ENCODE measurements at regions not wholly inside any gene's neighbourhood (a gene's known extent, or its start where the extent isn't known, plus 50 kb on each side); places are given as distances from the start of the nearest gene placed in this dataset.
A peak's percentile ranks its signal among the peaks of the same experiment; 100 is the strongest.

- H3K4me1 ChIP-seq: no peaks in the 10 kb centered on the region
- no peak for TF ChIP-seq CTCF (IDR thresholded peaks at IDR 0.05)
- H3K27me3 ChIP-seq: no peaks in the 10 kb centered on the region
- H3K9me3 ChIP-seq: no peaks in the 10 kb centered on the region
- no peak overlapping the region for H3K4me3 ChIP-seq
- DNase-seq (ENCODE audit: low spot score): no peak
- H3K27ac ChIP-seq: no peak overlapping the region
- no peaks in the 10 kb centered on the region for H3K36me3 ChIP-seq
Measured at GRCh38 chr17:22251498-22251897, 559.2 kb downstream of the KCNJ18 start.

- Histone ChIP-seq H3K4me3 (no peak overlapping the region), H3K36me3 (no peaks in the 10 kb centered on the region), H3K27me3 (no peaks in the 10 kb centered on the region), H3K9me3 (no peaks in the 10 kb centered on the region), H3K27ac (no peak overlapping the region), H3K4me1 (no peaks in the 10 kb centered on the region)
- no peak for TF ChIP-seq CTCF (IDR thresholded peaks at IDR 0.05)
- no peak for DNase-seq (ENCODE audit: low spot score)
Measured at GRCh38 chr17:22253007-22253406, 560.7 kb downstream of the KCNJ18 start.

GRCh38 chr17:22265807-22266206, 573.5 kb downstream of the KCNJ18 start:
- Histone ChIP-seq H3K27me3 (no peaks in the 10 kb centered on the region), H3K4me1 (no peaks in the 10 kb centered on the region), H3K4me3 (no peak overlapping the region), H3K9me3 (no peaks in the 10 kb centered on the region), H3K27ac (no peak overlapping the region), H3K36me3 (no peaks in the 10 kb centered on the region)
- DNase-seq (ENCODE audit: low spot score): no peak
- TF ChIP-seq CTCF (IDR thresholded peaks at IDR 0.05): no peak

- Histone ChIP-seq H3K9me3 (no peaks in the 10 kb centered on the region), H3K27ac (no peak overlapping the region), H3K27me3 (no peaks in the 10 kb centered on the region), H3K4me3 (no peak overlapping the region), H3K4me1 (no peaks in the 10 kb centered on the region), H3K36me3 (no peaks in the 10 kb centered on the region)
- no peak for TF ChIP-seq CTCF (IDR thresholded peaks at IDR 0.05)
- no peak for DNase-seq (ENCODE audit: low spot score)
Measured at GRCh38 chr17:22266231-22266630, 573.9 kb downstream of the KCNJ18 start.

- Histone ChIP-seq H3K4me1 (no peaks in the 10 kb centered on the region), H3K27me3 (no peaks in the 10 kb centered on the region), H3K9me3 (no peaks in the 10 kb centered on the region), H3K36me3 (no peaks in the 10 kb centered on the region), H3K27ac (no peak overlapping the region), H3K4me3 (no peak overlapping the region)
- TF ChIP-seq CTCF (IDR thresholded peaks at IDR 0.05): no peak
- DNase-seq (ENCODE audit: low spot score): no peak
Measured at GRCh38 chr17:22267019-22267418, 574.7 kb downstream of the KCNJ18 start.

- TF ChIP-seq CTCF (IDR thresholded peaks at IDR 0.05): no peak
- no peaks in the 10 kb centered on the region for H3K27me3 ChIP-seq
- DNase-seq (ENCODE audit: low spot score): peak; percentile 38
- no peaks in the 10 kb centered on the region for H3K9me3 ChIP-seq
- no peak overlapping the region for H3K27ac ChIP-seq
- no peak overlapping the region for H3K4me3 ChIP-seq
- no peaks in the 10 kb centered on the region for H3K4me1 ChIP-seq
- no peaks in the 10 kb centered on the region for H3K36me3 ChIP-seq
Measured at GRCh38 chr17:22268214-22268911, 576.0 kb downstream of the KCNJ18 start.
